Retina (tissue), 1 donor: ENCODE measurements at regions not wholly inside any gene's neighbourhood (a gene's known extent, or its start where the extent isn't known, plus 50 kb on each side); places are given as distances from the start of the nearest gene placed in this dataset.
A peak's percentile ranks its signal among the peaks of the same experiment; 100 is the strongest.

Experiments
- DNase-seq: peaks from one replicate; pipeline ENCODE4 v3.0.0-alpha.2; 2016

DNA sequence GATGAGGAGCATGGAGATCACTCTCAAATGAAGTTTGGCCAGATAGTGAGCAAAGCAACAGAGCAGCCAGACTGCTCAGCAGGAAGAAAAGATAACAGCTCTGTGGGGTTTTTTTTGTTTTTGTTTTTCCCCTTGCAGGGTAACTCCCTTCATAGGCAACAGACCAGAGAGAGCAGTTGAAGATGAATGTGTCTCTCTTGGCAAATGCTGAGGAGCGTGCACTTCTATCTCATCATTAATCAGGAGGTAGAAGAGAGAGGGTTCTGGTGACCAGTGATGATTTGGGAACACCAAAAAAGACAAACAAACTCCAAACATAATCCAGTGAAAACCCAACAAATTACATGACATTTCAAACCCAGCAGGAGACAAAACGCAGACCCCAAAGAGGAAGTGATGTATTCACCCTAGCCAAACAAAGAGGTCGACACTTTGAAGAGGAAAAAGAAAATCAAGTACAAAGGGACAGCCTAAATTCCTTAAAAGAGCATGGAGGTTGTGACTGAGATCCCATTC lies 66.2 kb upstream of the RREB1 start:
- DNase-seq: no peak

GRCh38 chr6:7042056-7042653 lies 65.6 kb upstream of the RREB1 start:
- DNase-seq: peak; percentile 50

DNA sequence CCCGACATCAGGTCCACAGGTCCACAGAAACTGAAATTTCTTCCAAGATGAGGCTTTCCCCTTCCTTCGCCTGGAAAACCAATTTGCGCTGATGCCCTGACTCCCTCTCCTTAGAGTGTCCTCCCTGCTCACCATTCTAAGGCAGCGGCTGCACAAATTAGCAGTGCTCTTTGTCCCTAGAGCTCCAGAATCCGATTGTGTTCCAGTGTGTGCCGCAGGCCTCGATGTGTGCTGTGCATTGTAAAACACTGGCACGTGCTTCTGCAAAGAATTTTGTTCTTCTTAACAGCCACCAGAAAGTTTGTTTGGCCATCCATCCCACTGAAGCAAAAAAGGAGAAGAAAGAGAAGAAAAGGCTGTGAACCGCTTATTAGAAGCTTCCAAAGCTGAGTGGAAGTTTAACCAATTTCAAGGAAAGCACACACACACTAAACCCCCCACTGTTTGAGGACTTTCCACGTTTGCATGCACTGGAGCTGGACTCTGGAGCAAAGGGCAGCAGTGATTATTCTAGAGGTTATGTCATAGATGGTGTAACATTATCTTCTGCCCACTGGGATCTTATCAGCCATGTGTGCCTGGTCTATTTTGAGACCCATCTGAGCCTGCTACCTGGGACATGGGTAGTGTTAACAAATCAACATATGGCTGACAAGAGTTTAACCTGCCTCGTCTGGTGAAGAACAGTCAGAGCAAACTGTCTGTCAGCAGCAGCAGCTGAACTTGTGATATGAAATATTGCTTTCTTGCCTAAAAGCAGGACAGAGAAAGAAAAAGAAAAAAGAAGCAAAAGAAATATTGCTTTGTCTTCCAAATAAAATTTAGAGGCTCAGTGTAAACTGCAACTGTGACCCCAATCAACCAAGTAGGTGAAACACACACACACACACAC lies 64.9 kb upstream of the RREB1 start:
- peak; percentile 54 for DNase-seq

DNA sequence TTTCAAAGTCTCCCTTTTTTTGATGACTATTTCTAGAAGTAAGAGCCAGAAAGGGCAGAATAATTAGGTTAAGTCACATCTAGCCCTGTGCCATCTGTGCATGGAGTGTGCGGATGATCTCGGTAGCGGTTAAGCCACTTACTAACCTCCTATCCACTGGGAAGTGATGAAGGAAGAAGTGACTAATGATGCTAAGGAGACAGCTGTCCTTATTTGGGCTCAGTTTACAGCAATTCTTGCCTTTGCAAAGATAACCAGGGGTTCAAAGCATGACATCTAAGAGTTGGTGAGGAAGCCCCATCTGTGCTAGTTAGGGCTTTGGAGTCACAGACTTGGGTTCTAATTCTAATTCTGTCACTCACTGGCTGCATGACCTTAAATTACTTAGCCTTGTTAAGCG lies 62.4 kb upstream of the RREB1 start:
- no peak for DNase-seq

GRCh38 chr6:7045746-7046145 lies 62.0 kb upstream of the RREB1 start:
- DNase-seq: no peak

GRCh38 chr6:7047128-7047527 lies 60.6 kb upstream of the RREB1 start:
- no peak for DNase-seq

DNA sequence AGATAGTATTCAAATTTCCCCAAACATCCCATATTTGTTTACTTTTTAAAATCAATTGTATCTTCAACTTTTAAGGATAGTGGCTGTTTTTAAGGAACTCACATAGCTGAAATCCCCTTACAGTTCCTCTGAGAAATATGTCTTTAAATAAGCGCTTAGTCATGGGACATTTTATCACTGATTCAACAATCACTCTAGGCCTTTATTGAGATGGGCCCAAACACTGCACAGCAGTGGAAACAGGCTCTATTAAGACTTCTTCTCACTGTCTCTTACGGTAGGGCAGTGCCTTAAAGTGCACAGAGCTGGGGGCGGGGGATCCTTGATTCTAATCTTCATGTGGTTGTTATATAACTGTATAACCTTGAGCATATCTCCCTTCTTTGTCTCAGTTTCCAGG lies 59.8 kb upstream of the RREB1 start:
- no peak for DNase-seq

GRCh38 chr6:7048894-7049293 lies 58.9 kb upstream of the RREB1 start:
- DNase-seq: no peak

DNA sequence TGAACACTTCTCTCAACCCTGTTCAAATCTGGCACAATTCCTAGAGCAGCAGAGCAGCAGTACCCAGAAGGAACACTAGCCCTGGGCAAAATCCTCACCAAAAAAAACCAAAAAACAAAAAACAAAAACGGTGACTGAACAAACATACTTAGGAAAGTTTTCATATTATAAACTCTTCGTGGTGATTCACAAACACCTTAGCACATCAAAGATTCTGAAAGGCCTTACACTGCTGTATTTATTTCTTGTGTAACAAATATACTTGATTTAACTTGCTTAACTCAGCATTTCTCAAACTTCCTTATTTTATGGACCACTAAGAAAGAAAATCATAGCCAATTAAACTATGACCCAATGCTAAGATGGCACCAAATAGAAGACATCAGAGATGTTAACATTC lies 57.8 kb upstream of the RREB1 start:
- DNase-seq: no peak

- peak; percentile 79 for DNase-seq
These were observed 56.6 kb upstream of the RREB1 start for GRCh38 chr6:7050872-7051779.

GRCh38 chr6:7051780-7052442 lies 55.9 kb upstream of the RREB1 start:
- peak; percentile 88 for DNase-seq

DNA sequence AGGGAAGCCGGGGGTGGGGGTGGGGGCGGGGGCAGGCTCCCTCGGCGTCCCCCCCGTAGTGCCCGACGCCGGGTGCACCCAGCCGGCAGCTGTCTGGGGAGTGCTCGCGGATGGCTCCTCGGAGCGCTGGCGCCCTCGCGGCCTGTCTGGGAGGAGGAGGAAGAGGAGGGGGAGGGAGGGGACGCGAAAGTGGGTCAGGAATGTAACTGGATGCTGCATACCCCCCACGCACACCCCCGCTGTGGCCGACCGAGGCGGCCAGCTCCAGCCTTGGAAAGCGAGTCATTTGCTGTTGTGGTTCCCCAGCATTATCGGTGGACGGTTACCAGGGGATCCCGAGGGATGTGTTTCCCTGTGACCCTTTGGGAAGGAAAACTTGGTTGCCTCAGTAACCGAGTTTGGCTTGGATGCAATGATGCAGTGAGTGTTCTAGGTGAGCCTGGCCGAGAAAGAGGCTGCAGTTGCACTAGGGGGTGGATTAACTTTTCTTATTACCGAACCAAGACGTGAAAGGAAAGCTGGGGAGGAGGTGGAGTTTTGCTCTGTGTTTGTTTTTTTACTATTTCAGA lies 55.2 kb upstream of the RREB1 start:
- peak; percentile 87 for DNase-seq

DNA sequence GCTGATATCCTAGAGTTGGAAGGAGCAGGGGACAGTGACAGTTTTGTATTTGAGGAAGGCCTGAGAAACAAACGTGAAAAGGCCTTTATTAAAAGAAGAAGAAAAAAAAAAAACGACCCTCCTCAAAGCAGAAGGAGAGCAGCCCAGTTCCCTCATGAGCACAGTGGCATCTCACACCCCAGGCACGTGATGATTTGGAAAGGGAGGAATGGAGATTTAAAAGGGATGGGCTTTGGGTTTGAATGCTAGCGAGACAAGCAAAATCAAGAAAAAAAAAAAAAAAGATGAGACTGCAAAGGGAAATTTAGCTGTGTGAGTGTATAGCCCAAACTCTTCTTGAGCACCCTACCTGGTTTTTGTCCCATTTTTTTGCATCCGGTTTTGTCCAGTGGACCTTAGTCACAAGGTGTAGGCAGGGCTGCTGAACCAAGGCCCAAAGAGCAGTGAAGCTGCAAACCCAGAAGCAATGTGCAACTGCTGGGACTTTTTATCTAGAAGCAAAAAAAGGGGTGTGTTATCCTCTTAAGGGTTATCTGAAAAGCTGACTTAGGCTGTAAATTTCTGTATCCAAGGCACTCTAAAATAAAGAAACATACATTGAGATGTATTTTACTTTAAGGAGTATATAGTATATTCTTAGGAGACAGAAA lies 54.5 kb upstream of the RREB1 start:
- DNase-seq: no peak
